ENCODE measurements at regions not wholly inside any gene's neighbourhood (a gene's known extent, or its start where the extent isn't known, plus 50 kb on each side); places are given as distances from the start of the nearest gene placed in this dataset.

DNA sequence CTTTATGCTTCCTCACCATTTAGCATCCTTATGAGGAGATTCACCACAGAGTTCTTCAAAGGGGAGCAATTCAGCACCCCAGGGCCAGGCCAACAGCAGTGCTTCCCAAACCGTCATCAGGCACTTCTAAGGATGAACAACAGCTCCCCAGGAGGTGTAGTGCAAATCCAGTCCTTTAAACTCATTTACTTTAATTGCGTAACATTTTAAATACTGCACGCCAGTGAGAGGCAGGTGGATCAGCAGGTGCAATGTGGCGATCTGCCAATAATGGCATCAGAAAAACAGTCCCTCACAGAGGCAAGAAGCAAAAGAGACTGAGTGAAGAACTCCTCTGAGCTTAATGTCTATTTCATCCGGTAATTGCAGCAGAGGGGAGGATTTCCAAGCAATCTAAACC, 770.9 kb upstream of the FOXG1 start:
- Histone ChIP-seq H3K36me3 (no peaks in the 10 kb centered on the region), H3K4me3 (no peak overlapping the region), H3K27me3 (no peaks in the 10 kb centered on the region), H3K9me3 (no peaks in the 10 kb centered on the region)
- DNase-seq = no peak

DNA sequence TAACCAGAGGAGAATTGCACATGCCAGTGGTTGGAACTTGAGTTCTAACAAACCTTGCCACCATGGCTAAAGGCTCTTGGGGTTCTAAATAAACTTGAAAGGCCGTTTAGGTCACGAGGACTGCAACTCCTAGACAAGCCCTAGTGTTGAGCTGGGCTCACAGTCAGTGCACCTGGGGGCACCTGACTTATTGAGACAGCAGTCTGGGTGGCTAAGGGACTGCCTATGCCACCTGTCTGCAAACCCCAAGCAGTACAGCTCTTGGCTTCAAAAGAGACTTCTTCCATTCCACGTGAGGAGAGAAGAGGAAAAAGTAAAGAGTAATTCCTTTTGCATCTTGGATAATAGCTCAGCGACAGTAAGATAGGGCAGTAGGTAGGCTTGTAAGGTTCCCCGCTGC, 765.6 kb upstream of the FOXG1 start:
- no peaks in the 10 kb centered on the region for H3K36me3 ChIP-seq
- H3K9me3 ChIP-seq = no peaks in the 10 kb centered on the region
- no peak for DNase-seq
- no peaks in the 10 kb centered on the region for H3K27me3 ChIP-seq
- no peak overlapping the region for H3K4me3 ChIP-seq

DNA sequence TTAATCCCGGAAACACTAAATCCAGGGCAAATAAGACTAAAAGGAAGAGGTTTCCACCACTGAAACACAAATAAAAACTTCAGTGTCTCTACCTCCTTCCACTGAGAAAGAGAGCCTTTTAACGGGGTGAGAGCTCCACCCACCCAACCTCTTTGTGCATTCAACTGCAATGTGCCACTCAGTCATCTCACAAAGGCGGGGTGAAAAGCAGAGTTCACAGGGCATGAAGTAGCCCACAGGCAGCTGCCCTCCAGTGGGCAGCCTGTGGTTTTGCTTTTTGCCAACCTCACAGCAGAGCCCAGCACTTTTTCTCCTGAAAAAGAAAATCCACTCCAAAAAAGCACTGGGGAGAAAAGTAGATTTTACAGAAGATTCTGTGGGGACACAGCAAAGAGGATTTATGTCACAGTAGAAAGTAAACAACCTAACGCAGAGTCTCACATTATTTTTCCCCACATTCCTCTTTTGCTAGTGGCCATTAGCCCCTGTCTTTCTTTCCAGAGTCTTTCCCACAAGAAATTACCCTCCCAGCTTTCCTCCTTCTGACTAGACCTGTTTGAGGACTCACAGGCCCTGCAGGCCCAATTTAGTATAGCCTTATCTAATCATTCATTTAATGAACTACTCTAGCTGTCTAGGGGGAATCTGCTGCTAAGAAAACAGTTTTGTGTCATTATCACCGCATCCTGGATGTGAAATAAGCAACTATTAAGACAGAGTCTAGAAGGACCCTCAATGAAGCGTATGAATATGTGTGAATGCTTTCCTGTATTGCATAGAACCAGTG, 753.8 kb upstream of the FOXG1 start:
- Histone ChIP-seq H3K4me3 (no peak overlapping the region), H3K36me3 (no peaks in the 10 kb centered on the region), H3K9me3 (no peaks in the 10 kb centered on the region), H3K27me3 (no peaks in the 10 kb centered on the region)
- no peak for DNase-seq

DNA sequence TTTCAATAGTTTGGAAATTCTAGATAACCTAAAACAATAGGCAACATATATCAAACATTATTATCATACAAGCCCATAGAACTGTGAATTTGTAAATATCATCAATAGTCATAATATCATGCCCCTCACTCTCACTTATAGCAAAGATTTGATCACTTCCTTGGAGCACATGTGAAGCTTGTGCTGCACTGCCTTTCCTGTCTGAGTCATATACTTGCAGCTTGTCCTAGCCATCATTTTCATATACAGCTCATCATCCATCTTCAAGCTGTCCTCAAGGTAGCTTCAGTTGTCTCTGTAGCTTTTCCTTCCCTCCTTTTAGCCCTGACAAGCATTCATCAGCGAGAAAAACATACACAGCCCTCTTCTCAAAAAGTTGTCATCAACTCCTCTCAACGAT, 746.5 kb upstream of the FOXG1 start:
- H3K9me3 ChIP-seq = no peaks in the 10 kb centered on the region
- H3K4me3 ChIP-seq = no peak overlapping the region
- DNase-seq = no peak
- no peaks in the 10 kb centered on the region for H3K36me3 ChIP-seq
- no peaks in the 10 kb centered on the region for H3K27me3 ChIP-seq

DNA sequence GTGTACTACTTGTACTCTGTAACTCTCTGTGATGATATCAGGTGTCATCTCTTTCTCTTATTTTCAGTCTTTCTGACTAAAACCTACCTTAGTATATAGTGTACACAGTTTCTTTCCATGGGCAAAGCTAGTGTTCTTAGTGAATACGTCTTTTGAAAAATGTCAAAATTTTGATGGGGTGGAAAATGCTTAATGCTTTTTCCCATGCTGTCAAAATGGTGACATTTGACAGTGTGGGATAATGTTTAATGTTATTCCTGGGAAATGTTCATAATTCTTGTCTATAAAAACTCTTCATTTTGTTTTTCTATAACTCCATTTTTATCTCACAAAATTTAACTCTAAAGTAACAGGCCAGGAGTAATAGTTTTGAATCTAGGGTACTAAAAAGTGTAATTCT, 742.7 kb upstream of the FOXG1 start:
- Histone ChIP-seq H3K27me3 (no peaks in the 10 kb centered on the region), H3K36me3 (no peaks in the 10 kb centered on the region), H3K4me3 (no peak overlapping the region), H3K9me3 (no peaks in the 10 kb centered on the region)
- no peak for DNase-seq

DNA sequence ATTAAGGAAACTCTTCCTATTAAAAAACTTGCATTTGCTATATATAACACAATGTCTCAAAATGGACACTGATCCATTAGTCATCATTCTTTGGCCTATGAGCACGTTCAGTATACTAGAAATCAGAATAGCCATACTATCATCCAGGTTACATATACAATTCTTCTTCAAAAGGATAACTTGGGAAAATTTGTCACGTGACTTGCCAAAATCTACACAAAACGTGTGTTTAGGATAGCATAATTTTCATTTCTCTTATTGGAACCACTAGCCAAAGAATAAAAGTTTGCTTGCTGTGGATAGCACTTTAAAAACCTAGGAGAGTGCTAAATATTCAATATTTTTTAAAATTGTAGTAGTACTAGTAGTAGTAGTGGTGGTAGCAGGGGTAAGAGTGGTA, 714.3 kb upstream of the FOXG1 start:
- no peaks in the 10 kb centered on the region for H3K27me3 ChIP-seq
- DNase-seq = no peak
- no peaks in the 10 kb centered on the region for H3K9me3 ChIP-seq

DNA sequence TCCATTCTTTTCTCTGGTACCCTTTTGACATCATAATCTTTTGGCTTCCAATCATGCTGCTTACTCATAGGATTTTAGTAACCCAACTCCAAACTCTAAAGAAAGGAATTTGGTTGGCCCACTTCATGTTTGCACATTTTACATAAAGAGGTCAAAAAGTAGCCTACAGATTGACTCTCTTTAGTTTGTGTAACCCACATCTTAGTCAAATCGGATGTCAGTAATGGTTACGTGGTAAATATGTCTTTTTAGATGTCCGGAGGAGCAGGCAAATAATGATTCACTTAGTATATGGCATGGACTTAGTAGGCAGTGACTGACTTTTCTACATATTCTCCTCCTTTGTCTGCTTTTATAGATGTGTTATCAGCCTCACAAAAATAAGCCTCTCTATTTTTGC, 711.6 kb upstream of the FOXG1 start:
- H3K4me3 ChIP-seq = no peak overlapping the region
- H3K36me3 ChIP-seq = no peaks in the 10 kb centered on the region
- H3K9me3 ChIP-seq = no peaks in the 10 kb centered on the region
- H3K27me3 ChIP-seq = no peaks in the 10 kb centered on the region
- no peak for DNase-seq

More for the DNA sequence above, 714.3 kb upstream of the FOXG1 start:
- Histone ChIP-seq H3K4me3 (no peak overlapping the region), H3K36me3 (no peaks in the 10 kb centered on the region)

DNA sequence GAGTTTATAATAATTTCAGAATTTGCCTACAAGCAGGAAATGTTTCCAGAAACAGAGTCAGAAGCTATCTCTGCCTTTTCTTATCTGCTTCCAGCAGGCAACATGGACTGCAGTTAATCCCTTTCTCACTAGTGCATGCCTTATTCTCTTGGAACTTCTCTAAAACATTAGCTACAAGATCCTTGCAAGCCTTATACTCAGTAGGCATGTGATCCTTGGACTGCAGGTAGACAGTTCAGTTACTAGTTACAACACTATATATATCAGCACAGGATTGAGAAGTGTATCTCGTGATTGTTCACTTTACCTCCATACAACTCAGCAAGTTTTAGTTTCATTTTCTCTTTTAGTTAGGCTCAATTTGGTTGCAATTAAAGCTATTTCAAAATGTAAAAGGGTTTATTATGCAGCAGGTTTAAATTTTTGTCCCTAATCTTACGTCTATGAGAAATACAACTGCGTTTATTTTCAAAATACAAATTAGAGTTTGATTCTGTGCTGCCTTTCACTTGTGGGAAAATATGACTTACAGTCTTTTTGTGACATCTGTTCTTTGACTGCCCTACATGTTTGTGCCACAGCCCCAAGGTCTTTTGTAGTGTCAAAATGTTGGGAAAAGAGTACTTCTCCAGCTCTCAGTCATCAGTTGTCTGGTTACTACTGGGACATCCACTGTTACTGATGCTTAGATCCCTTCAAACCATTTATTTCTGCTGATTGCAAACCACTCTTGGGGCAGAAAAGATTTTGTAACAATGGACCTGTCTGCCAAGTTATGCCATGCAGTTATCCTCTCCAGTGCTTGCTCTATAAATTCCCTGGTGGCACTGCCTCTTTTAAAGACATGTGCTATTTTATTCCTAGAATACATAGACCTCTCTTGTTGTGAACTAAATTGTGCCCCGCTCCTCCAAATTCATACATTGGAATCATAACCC, 709.0 kb upstream of the FOXG1 start:
- H3K4me3 ChIP-seq = peak overlapping the region; percentile 31
- no peak for DNase-seq

DNA sequence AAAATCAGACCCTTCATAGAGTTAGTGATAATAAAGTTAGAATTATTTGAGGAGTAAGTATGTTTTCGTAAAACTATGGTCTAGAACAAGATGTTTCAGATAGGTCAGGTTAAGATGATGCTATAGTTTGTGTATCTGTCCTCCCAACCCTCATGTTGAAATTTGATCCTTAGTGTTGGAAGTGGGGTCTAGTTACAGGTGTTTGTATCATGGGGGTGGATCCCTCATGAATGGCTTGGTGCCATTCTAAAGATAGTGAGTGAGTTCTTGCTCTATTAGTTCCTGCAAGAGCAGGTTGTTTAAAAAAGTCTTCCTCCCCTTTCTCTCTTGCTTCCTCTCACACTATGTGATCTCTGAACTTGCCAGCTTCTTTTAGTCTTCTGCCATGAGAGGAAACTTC, 707.3 kb upstream of the FOXG1 start:
- no peaks in the 10 kb centered on the region for H3K27me3 ChIP-seq
- no peak overlapping the region for H3K4me3 ChIP-seq
- DNase-seq = no peak
- H3K36me3 ChIP-seq = no peaks in the 10 kb centered on the region
- H3K9me3 ChIP-seq = no peaks in the 10 kb centered on the region

More for the DNA sequence above, 709.0 kb upstream of the FOXG1 start:
- Histone ChIP-seq H3K36me3 (no peaks in the 10 kb centered on the region), H3K27me3 (no peaks in the 10 kb centered on the region), H3K9me3 (no peaks in the 10 kb centered on the region)

DNA sequence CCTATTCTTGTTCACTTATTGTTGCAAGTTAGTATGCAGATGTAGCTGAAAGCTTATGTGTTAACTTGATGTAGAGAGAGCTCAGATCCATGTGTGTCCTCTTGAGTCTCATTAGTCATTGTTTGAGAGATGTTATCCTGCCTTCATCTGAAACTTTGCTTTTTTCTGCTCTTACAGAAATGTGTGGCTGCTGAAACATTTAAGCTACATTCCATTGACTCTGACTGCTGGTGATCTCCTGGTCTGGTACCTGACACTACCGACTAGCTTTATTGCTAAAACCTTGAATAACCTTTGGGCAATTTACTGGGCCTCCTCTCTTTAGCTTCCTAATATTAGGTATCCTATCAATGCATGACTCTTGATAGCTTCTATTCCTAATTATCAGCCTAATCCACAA, 705.6 kb upstream of the FOXG1 start:
- H3K9me3 ChIP-seq = no peaks in the 10 kb centered on the region
- DNase-seq = no peak
- H3K4me3 ChIP-seq = no peak overlapping the region
- no peaks in the 10 kb centered on the region for H3K36me3 ChIP-seq
- H3K27me3 ChIP-seq = no peaks in the 10 kb centered on the region

DNA sequence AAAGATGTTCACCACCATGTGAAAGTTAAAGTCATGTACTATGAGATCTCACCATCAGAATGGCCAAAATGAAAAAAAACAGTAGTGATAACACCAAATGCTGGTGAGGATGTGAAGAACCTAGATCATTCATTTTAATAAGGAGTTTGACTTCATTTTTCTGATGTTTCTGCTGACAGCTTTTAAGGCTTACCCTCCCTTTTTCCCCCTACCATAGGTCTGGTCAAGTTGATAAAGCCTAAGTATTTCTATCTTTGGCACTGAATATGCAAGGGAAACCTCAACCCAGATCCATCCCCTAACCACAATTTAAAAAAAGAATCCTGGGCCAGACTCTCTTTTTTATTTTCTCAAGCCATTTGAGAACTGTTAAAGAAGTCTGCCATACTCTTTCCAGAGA, 689.6 kb upstream of the FOXG1 start:
- H3K4me3 ChIP-seq = no peak overlapping the region
- no peaks in the 10 kb centered on the region for H3K36me3 ChIP-seq
- no peak for DNase-seq
- no peaks in the 10 kb centered on the region for H3K9me3 ChIP-seq
- H3K27me3 ChIP-seq = no peaks in the 10 kb centered on the region

DNA sequence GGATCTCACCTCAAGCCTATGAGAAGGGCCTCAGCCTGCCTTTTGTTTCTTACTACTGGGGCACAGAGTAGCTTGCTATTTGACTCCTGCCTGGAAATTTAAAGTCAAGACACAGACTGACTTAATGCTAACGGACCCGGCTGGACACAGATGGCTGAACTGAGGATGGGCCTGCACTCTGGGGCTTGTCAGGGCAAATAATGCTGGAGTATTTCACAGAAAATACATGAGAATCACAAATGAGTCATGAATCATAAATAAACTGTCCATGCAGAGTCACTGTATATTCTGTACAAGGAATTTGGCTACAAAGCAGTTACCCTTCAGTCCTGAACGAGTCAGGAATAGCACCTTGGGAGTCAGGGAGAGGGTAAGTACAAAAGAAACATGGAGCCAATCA, 683.2 kb upstream of the FOXG1 start:
- H3K27me3 ChIP-seq = no peaks in the 10 kb centered on the region
- DNase-seq = peak; percentile 36

DNA sequence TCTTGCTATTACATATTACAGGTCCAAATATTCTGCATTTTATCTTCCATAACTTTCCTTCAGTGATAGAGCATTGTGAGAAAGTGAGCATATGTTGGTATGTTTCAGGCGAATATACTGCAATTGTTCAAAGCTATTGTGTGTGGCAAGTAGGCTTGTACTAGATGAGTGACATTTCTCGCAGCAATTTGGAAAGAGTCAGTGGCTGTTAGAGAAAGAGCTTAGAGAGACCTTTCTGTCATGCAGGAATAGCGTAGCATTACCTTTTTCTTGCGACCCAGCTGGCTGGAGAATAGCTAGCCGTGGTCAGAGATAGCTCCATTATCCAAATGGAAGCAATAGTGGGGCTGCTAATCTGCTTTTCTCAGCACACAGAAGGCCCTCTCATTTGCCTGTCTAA, 678.5 kb upstream of the FOXG1 start:
- DNase-seq = no peak
- Histone ChIP-seq H3K4me3 (no peak overlapping the region), H3K27me3 (no peaks in the 10 kb centered on the region), H3K9me3 (no peaks in the 10 kb centered on the region), H3K36me3 (no peaks in the 10 kb centered on the region)

More for the DNA sequence above, 683.2 kb upstream of the FOXG1 start:
- Histone ChIP-seq H3K4me3 (no peak overlapping the region), H3K36me3 (no peaks in the 10 kb centered on the region), H3K9me3 (no peaks in the 10 kb centered on the region)

DNA sequence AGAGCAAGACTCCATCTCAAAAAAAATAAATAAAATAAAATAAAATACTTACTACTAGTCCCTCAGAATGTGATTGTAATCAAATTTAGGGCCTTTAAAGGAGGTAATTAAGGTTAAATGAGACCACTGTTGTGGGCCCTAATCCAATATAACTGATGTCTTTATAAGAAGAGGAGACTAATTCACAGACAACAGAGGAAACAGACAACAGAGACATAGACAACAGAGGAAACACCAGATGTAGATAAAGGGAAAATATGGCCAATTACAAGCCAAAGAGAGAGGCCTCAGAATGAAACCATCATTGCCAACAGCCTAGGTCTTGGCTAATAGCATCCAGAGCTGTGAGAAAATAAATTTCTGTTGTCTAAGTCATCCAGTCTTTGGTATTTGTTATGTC, 669.0 kb upstream of the FOXG1 start:
- DNase-seq = no peak
- no peaks in the 10 kb centered on the region for H3K27me3 ChIP-seq
- H3K9me3 ChIP-seq = no peaks in the 10 kb centered on the region
- H3K36me3 ChIP-seq = no peaks in the 10 kb centered on the region
- H3K4me3 ChIP-seq = no peak overlapping the region

DNA sequence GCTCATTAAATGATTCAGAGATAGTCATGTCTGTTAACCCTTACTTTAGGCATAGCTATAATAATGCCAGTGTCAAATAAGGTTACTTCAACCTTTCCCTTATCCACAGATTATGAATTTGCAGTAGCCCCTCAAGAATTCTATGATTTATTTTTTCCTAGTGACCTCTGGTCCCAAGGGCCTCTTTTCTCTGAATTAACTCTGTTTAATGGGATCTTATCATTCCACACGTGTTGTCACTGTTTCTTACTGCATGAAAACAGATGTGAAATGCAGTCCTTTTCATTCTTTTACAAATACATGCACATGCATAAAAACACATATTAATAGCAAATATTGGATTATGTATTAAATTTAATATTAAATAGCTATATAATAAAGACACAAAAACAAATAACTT, 667.7 kb upstream of the FOXG1 start:
- DNase-seq = no peak
- H3K4me3 ChIP-seq = no peak overlapping the region
- no peaks in the 10 kb centered on the region for H3K36me3 ChIP-seq
- H3K27me3 ChIP-seq = no peaks in the 10 kb centered on the region
- H3K9me3 ChIP-seq = no peaks in the 10 kb centered on the region

DNA sequence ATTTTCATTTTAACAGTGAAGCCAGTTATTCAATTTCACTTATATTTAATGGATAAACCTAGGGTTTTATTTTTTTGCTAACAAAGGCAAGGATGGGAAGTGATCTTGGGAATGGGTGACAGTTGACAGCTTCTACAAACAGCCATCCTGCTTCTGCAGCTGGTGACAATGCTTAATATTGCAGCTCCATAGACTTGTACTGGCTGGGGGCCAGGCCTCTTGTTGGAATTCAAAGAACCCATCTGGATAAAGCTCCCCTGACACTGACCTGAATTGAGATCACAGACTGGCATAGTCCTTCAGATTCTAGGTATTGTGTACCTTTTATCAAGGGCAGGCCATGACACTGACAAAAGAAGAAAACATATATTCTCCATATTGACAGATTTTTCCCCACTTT, 664.6 kb upstream of the FOXG1 start:
- Histone ChIP-seq H3K4me3 (no peak overlapping the region), H3K36me3 (no peaks in the 10 kb centered on the region), H3K9me3 (no peaks in the 10 kb centered on the region), H3K27me3 (no peaks in the 10 kb centered on the region)
- DNase-seq = no peak

DNA sequence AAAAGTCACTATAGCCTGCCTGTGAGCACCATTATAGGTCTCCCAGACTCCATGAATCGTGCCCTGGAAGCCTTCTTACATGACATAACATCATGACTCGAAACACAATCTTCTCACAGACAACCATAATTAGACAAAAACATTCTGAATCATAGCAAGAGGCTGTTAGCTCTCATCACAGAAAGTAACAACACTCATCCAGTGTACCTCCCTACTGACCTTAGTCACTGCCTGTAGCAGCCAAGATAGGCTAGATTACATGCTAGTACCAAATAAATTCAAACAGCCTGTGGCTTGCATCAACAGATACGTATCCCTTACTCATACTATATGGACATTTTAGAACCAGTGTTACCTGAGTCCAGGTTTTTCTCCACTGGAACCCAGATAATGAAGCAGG, 663.8 kb upstream of the FOXG1 start:
- DNase-seq = peak; percentile 45
- no peaks in the 10 kb centered on the region for H3K9me3 ChIP-seq
- H3K27me3 ChIP-seq = no peaks in the 10 kb centered on the region
- H3K36me3 ChIP-seq = no peaks in the 10 kb centered on the region
- no peak overlapping the region for H3K4me3 ChIP-seq

DNA sequence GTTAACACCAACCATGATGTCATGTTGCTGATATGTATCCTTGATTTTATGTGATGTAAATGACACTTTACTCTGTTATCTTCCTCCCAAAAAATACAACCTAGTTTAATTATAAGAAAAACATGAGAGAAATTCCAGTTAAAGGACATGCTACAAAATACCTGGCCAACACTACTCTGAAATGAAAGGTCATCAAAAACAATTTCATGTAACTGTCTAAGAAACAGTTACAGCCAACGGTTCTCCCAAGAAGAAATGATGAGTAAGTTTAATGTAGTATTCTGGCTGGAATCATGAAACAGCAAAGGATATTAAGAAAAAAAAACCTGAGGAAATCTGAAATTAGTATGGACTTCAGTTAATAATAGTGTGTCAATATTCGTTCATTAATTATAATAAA, 653.3 kb upstream of the FOXG1 start:
- no peak overlapping the region for H3K4me3 ChIP-seq
- no peaks in the 10 kb centered on the region for H3K9me3 ChIP-seq
- H3K27me3 ChIP-seq = no peaks in the 10 kb centered on the region
- DNase-seq = no peak
- H3K36me3 ChIP-seq = no peaks in the 10 kb centered on the region

Measured in MG63 (cell line).